ENCODE measurements at regions not wholly inside any gene's neighbourhood (a gene's known extent, or its start where the extent isn't known, plus 50 kb on each side); places are given as distances from the start of the nearest gene placed in this dataset.

GRCh38 chr4:79017481-79017880 is 78.2 kb upstream of the PAQR3 start:
- TF ChIP-seq CTCF (conservative IDR thresholded peaks at IDR 0.05) = no peak
- no peak overlapping the region for H3K27ac Mint-ChIP-seq
- no peak overlapping the region for H3K4me3 Mint-ChIP-seq
- H3K27me3 Mint-ChIP-seq = peaks cover 22% of the 10 kb centered on the region
- H3K4me1 Mint-ChIP-seq (ENCODE audit: unreplicated experiment) = no peaks in the 10 kb centered on the region
- no peaks in the 10 kb centered on the region for H3K36me3 Mint-ChIP-seq
- DNase-seq (ENCODE audit: extremely low spot score, unreplicated experiment) = no peak
- H3K9me3 Mint-ChIP-seq = no peaks in the 10 kb centered on the region

DNA sequence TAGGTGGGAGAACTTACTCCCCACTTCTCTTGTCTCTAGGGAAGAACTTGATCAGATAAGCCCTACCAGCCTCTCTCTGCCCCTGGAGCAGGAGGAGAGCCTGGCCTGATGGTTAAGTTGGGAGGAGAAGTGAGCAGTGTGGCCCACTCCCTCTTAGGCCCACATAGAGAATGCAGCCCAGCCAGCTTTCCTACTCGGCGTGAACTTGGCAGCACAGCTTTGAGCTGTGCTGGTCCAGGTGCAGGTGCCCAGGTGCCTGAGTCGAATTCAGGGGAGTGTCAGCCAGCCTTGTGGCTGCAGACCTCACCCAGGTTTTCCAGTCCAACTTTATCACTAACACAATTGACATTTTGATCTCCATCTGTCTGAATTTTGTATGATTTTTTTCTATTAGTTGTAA is 77.6 kb upstream of the PAQR3 start:
- no peak for TF ChIP-seq CTCF (conservative IDR thresholded peaks at IDR 0.05)
- Mint-ChIP-seq H3K27me3 (peaks cover 16% of the 10 kb centered on the region), H3K4me3 (no peak overlapping the region), H3K27ac (no peak overlapping the region), H3K4me1 (ENCODE audit: unreplicated experiment) (no peaks in the 10 kb centered on the region), H3K36me3 (no peaks in the 10 kb centered on the region), H3K9me3 (no peaks in the 10 kb centered on the region)
- DNase-seq (ENCODE audit: extremely low spot score, unreplicated experiment) = no peak

GRCh38 chr4:79015411-79015810 is 76.2 kb upstream of the PAQR3 start:
- TF ChIP-seq CTCF (conservative IDR thresholded peaks at IDR 0.05) = no peak
- H3K4me1 Mint-ChIP-seq (ENCODE audit: unreplicated experiment) = no peaks in the 10 kb centered on the region
- no peaks in the 10 kb centered on the region for H3K9me3 Mint-ChIP-seq
- peaks cover 12% of the 10 kb centered on the region for H3K27me3 Mint-ChIP-seq
- no peaks in the 10 kb centered on the region for H3K36me3 Mint-ChIP-seq
- no peak overlapping the region for H3K4me3 Mint-ChIP-seq
- no peak for DNase-seq (ENCODE audit: extremely low spot score, unreplicated experiment)
- H3K27ac Mint-ChIP-seq = no peak overlapping the region

- no peak overlapping the region for H3K27ac Mint-ChIP-seq
- H3K27me3 Mint-ChIP-seq = peaks cover 12% of the 10 kb centered on the region
- no peaks in the 10 kb centered on the region for H3K4me1 Mint-ChIP-seq (ENCODE audit: unreplicated experiment)
- no peak overlapping the region for H3K4me3 Mint-ChIP-seq
- TF ChIP-seq CTCF (conservative IDR thresholded peaks at IDR 0.05) = no peak
- no peaks in the 10 kb centered on the region for H3K9me3 Mint-ChIP-seq
- no peak for DNase-seq (ENCODE audit: extremely low spot score, unreplicated experiment)
- no peaks in the 10 kb centered on the region for H3K36me3 Mint-ChIP-seq
These were observed 75.0 kb upstream of the PAQR3 start for GRCh38 chr4:79014230-79014629.

GRCh38 chr4:79013756-79014155 is 74.5 kb upstream of the PAQR3 start:
- no peak for DNase-seq (ENCODE audit: extremely low spot score, unreplicated experiment)
- no peaks in the 10 kb centered on the region for H3K4me1 Mint-ChIP-seq (ENCODE audit: unreplicated experiment)
- no peaks in the 10 kb centered on the region for H3K36me3 Mint-ChIP-seq
- TF ChIP-seq CTCF (conservative IDR thresholded peaks at IDR 0.05) = no peak
- no peak overlapping the region for H3K4me3 Mint-ChIP-seq
- H3K9me3 Mint-ChIP-seq = no peaks in the 10 kb centered on the region
- no peak overlapping the region for H3K27ac Mint-ChIP-seq
- H3K27me3 Mint-ChIP-seq = peaks cover 8% of the 10 kb centered on the region
